SU-DHL-6 (cell line): ENCODE measurements at regions not wholly inside any gene's neighbourhood (a gene's known extent, or its start where the extent isn't known, plus 50 kb on each side); places are given as distances from the start of the nearest gene placed in this dataset.

Source experiments
- H2AFZ ChIP-seq: fragments of 200-600 bp; sonication (generic); 2 replicates; pipeline ENCODE4 v1.6.1; 2014; ENCODE audit warnings: low read depth, mild to moderate bottlenecking, moderate library complexity, mixed read lengths, antibody characterized with exemption, low read length; ENCODE audit not compliant: severe bottlenecking
- H3F3A ChIP-seq: fragments of 200-600 bp; shearing (Covaris generic); 2 replicates; pipeline ENCODE4 v1.6.0; 2016; ENCODE audit warnings: antibody characterized with exemption, mild to moderate bottlenecking; ENCODE audit not compliant: insufficient read depth
- H3K27ac ChIP-seq: fragments of 200-600 bp; sonication (generic); 2 replicates; pipeline ENCODE4 v1.5.1; 2016; ENCODE audit warnings: low read depth, mild to moderate bottlenecking, low read length, moderate library complexity, mixed read lengths
- H3K27me3 ChIP-seq: fragments of 200-600 bp; sonication (generic), shearing (Covaris generic); 2 replicates; pipeline ENCODE4 v1.6.0; 2014; ENCODE audit warnings: mild to moderate bottlenecking, low read length
- H3K36me3 ChIP-seq: fragments of 200-600 bp; sonication (generic); 2 replicates; pipeline ENCODE4 v1.6.1; 2014; ENCODE audit warnings: mild to moderate bottlenecking, low read length, mixed read lengths
- H3K4me2 ChIP-seq: fragments of 300-600, 200-600 bp; shearing (Covaris generic), sonication (generic); 2 replicates; pipeline ENCODE4 v1.6.0; 2014; ENCODE audit warnings: low read length, low read depth, mild to moderate bottlenecking; ENCODE audit not compliant: poor library complexity, severe bottlenecking
- H3K4me3 ChIP-seq: fragments of 200-600 bp; sonication (generic); 2 replicates; pipeline ENCODE4 v1.5.1; 2014; ENCODE audit warnings: antibody characterized with exemption, low read length, mild to moderate bottlenecking, mixed read lengths; ENCODE audit not compliant: insufficient read depth, poor library complexity, severe bottlenecking
- H3K79me2 ChIP-seq: fragments of 200-600 bp; sonication (generic); 2 replicates; pipeline ENCODE4 v1.6.1; 2014; ENCODE audit warnings: mild to moderate bottlenecking, low read length, moderate library complexity; ENCODE audit not compliant: insufficient read depth
- H3K9ac ChIP-seq: fragments of 200-600 bp; sonication (generic); 2 replicates; pipeline ENCODE4 v1.7.0; 2014; ENCODE audit warnings: mild to moderate bottlenecking, low read length
- H3K9me2 ChIP-seq: fragments of 200-600 bp; sonication (generic); replicated peaks from 2 replicates; pipeline ENCODE4 v1.6.1; 2014; ENCODE audit warnings: low read length; ENCODE audit not compliant: insufficient read depth
- H3K9me3 ChIP-seq: fragments of 200-600 bp; sonication (generic); 2 replicates; pipeline ENCODE4 v1.6.1; 2014; ENCODE audit warnings: low read length, mixed read lengths; ENCODE audit not compliant: insufficient read depth
- H4K20me1 ChIP-seq: fragments of 200-600 bp; sonication (generic); 2 replicates; pipeline ENCODE4 v1.6.1; 2014; ENCODE audit warnings: low read depth, mild to moderate bottlenecking, antibody characterized with exemption, low read length, moderate library complexity, mixed read lengths
- EZH2phosphoT487 ChIP-seq: fragments of 200-600 bp; sonication (generic), shearing (Covaris generic); conservative IDR thresholded peaks from 2 replicates; pipeline ENCODE4 v1.6.1; 2018; ENCODE audit warnings: mild to moderate bottlenecking, antibody characterized with exemption, low read length, moderate library complexity, mixed read lengths
- TF ChIP-seq, protein P1 (sequence below): fragments of 200-600 bp; sonication (generic); IDR thresholded peaks from one replicate; pipeline ENCODE4 v1.5.1; 2017; ENCODE audit warnings: antibody characterized with exemption, mild to moderate bottlenecking, low read length, moderate library complexity; ENCODE audit not compliant: insufficient read depth, poor library complexity, severe bottlenecking

DNA sequence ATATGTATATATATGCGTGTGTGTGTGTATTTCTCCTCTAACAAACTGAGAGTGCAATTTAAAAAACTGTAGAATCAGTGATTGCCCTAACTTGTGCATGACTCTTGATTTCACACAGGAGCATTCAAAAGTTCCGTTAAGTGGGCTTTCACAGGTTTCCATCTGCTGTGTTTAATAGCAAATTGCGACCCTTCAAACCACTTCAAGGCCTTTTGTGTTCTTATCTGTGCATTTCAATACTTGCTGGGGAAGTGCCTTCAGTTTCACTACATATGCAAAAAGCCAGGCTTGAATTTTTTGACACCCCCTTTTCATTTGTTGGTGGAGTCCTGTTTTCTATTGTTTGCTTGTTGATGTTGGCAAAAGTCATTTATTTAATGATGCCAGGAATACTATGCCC lies 158.0 kb downstream of the TM9SF2 start:
- no peaks in the 10 kb centered on the region for H3K9me3 ChIP-seq
- no peaks in the 10 kb centered on the region for H3K27me3 ChIP-seq
- no peaks in the 10 kb centered on the region for H3K79me2 ChIP-seq
- H3K27ac ChIP-seq = no peak overlapping the region
- no peak overlapping the region for H3K4me3 ChIP-seq
- TF ChIP-seq, protein P1, sequence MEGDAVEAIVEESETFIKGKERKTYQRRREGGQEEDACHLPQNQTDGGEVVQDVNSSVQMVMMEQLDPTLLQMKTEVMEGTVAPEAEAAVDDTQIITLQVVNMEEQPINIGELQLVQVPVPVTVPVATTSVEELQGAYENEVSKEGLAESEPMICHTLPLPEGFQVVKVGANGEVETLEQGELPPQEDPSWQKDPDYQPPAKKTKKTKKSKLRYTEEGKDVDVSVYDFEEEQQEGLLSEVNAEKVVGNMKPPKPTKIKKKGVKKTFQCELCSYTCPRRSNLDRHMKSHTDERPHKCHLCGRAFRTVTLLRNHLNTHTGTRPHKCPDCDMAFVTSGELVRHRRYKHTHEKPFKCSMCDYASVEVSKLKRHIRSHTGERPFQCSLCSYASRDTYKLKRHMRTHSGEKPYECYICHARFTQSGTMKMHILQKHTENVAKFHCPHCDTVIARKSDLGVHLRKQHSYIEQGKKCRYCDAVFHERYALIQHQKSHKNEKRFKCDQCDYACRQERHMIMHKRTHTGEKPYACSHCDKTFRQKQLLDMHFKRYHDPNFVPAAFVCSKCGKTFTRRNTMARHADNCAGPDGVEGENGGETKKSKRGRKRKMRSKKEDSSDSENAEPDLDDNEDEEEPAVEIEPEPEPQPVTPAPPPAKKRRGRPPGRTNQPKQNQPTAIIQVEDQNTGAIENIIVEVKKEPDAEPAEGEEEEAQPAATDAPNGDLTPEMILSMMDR = no peak
- TF ChIP-seq EZH2phosphoT487 = no peak
- no peak overlapping the region for H3K9ac ChIP-seq
- no peak overlapping the region for H3K4me2 ChIP-seq
- no peaks in the 10 kb centered on the region for H3K9me2 ChIP-seq
- no peaks in the 10 kb centered on the region for H4K20me1 ChIP-seq
- H3F3A ChIP-seq = no peaks in the 10 kb centered on the region
- H2AFZ ChIP-seq = no peak overlapping the region
- H3K36me3 ChIP-seq = no peaks in the 10 kb centered on the region

DNA sequence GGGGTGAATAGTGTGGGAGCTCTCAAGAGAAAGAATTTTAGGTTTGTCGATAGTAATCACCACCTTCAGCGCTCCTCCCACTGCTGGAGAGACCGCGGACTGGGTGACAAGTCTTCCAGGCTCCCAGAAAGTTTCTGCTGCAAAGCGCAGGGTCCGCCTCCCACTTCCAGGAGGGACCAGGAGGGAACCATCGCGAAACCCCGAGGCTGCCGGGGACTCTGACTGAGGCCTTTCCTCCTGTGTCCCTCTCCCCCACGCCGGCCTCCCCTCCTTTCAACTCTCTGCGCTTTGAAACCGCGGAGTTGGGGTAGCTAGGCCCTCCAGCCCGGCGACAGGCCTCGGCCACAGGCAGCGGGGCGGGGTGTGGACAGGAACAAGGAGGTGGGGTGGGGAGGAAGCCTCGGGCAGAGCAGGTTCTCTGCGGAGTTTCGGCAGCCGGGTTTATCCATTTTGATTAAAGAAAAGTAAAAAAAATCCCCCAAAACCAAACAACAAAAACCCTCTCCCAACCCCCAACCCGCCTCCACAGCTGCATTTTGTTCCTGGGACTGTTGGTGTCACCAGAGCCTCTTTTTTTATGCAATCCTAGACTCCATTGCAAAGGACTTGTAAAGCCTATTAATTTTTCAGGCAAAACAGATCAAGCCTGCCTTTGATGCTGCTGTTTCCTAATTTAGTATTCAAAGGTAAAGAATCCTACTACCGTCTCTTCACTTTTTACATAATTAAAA lies 157.2 kb downstream of the TM9SF2 start:
- H3K79me2 ChIP-seq = no peaks in the 10 kb centered on the region
- H3K9ac ChIP-seq = no peak overlapping the region
- no peak overlapping the region for H3K4me2 ChIP-seq
- H3K9me2 ChIP-seq = no peaks in the 10 kb centered on the region
- no peaks in the 10 kb centered on the region for H3K9me3 ChIP-seq
- no peak overlapping the region for H3K27ac ChIP-seq
- H3K4me3 ChIP-seq = no peak overlapping the region
- no peaks in the 10 kb centered on the region for H3K27me3 ChIP-seq
- H2AFZ ChIP-seq = no peak overlapping the region
- H3K36me3 ChIP-seq = no peaks in the 10 kb centered on the region
- H3F3A ChIP-seq = no peaks in the 10 kb centered on the region
- TF ChIP-seq EZH2phosphoT487 = no peak
- TF ChIP-seq, protein P1 = no peak
- no peaks in the 10 kb centered on the region for H4K20me1 ChIP-seq

DNA sequence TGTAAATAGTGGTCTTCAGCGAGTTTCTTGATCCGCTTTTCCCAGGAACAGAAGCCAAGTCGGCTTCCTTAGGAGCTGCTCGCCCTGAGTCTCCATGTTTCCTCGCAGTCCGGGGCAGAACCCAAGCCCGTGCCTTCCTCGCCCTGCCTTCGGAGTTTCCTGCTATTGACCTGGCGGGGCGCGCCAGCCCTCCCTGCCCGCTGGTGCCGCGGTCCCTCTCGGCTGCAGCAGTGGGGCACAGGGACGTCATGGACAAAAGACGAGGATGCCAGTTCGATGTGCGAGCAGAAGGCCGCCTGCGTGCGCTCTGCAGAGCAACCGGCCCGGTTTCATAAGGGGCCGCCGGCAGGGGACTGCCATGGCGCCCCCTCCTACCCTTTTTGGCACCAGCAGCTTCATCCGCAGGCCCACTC lies 156.6 kb downstream of the TM9SF2 start:
- Histone ChIP-seq H3K9ac (no peak overlapping the region), H3K4me2 (no peak overlapping the region)
- TF ChIP-seq EZH2phosphoT487 = no peak
- TF ChIP-seq, protein P1 = no peak

More for the DNA sequence above, 156.6 kb downstream of the TM9SF2 start:
- Histone ChIP-seq H3K9me3 (no peaks in the 10 kb centered on the region), H3K79me2 (no peaks in the 10 kb centered on the region), H2AFZ (no peak overlapping the region), H4K20me1 (no peaks in the 10 kb centered on the region), H3F3A (no peaks in the 10 kb centered on the region), H3K27ac (no peak overlapping the region), H3K9me2 (no peaks in the 10 kb centered on the region), H3K4me3 (no peak overlapping the region), H3K36me3 (no peaks in the 10 kb centered on the region), H3K27me3 (no peaks in the 10 kb centered on the region)
